WTC11 (cell line): ENCODE measurements at regions not wholly inside any gene's neighbourhood (a gene's known extent, or its start where the extent isn't known, plus 50 kb on each side); places are given as distances from the start of the nearest gene placed in this dataset.

ENCODE experiments used
- ATF3 ChIP-seq: sonication (generic); formaldehyde crosslinking; conservative IDR thresholded peaks from 2 replicates; pipeline ENCODE4 v1.8.1; 2022; ENCODE audit warnings: mild to moderate bottlenecking, missing genetic modification reagents
- CTCF ChIP-seq: fragments of 200-600 bp; IDR thresholded peaks from 2 replicates; pipeline ENCODE4 v1.8.0; 2022; ENCODE audit warnings: antibody characterized with exemption
- ESRRA ChIP-seq: sonication (generic); formaldehyde crosslinking; IDR thresholded peaks from 2 replicates; pipeline ENCODE4 v1.8.1; 2022; ENCODE audit warnings: mild to moderate bottlenecking, missing genetic modification reagents, borderline replicate concordance
- IRF2 ChIP-seq: sonication (generic); formaldehyde crosslinking; IDR thresholded peaks from 2 replicates; pipeline ENCODE4 v1.8.0; 2022; ENCODE audit warnings: low read depth, missing genetic modification reagents, borderline replicate concordance
- JUN ChIP-seq: sonication (generic); formaldehyde crosslinking; IDR thresholded peaks from 2 replicates; pipeline ENCODE4 v1.8.0; 2023; ENCODE audit warnings: mild to moderate bottlenecking, missing genetic modification reagents
- MLX ChIP-seq: sonication (generic); formaldehyde crosslinking; IDR thresholded peaks from 2 replicates; pipeline ENCODE4 v1.8.1; 2023; ENCODE audit warnings: mild to moderate bottlenecking, missing genetic modification reagents, moderate library complexity
- NR2C2 ChIP-seq: sonication (generic); formaldehyde crosslinking; IDR thresholded peaks from 2 replicates; pipeline ENCODE4 v1.8.0; 2022; ENCODE audit warnings: mild to moderate bottlenecking, missing genetic modification reagents
- RELA ChIP-seq: sonication (generic); formaldehyde crosslinking; IDR thresholded peaks from 2 replicates; pipeline ENCODE4 v1.8.1; 2022; ENCODE audit warnings: missing genetic modification reagents, mild to moderate bottlenecking, borderline replicate concordance
- SOX15 ChIP-seq: fragments of 250-450 bp; sonication (Bioruptor Pico); IDR thresholded peaks from 2 replicates; pipeline ENCODE4 v1.9.0; 2021; ENCODE audit warnings: mild to moderate bottlenecking
- STAT6 ChIP-seq: sonication (generic); formaldehyde crosslinking; conservative IDR thresholded peaks from 2 replicates; pipeline ENCODE4 v1.8.1; 2023; ENCODE audit warnings: mild to moderate bottlenecking, low read depth, missing genetic modification reagents, moderate library complexity
- USF2 ChIP-seq: sonication (generic); formaldehyde crosslinking; IDR thresholded peaks from 2 replicates; pipeline ENCODE4 v1.8.1; 2023; ENCODE audit warnings: mild to moderate bottlenecking, missing genetic modification reagents, moderate library complexity
- ZBTB43 ChIP-seq: sonication (generic); formaldehyde crosslinking; IDR thresholded peaks from 2 replicates; pipeline ENCODE4 v1.8.1; 2023; ENCODE audit warnings: mild to moderate bottlenecking, missing genetic modification reagents
- ZNF317 ChIP-seq: sonication (generic); formaldehyde crosslinking; IDR thresholded peaks from 2 replicates; pipeline ENCODE4 v1.8.1; 2023; ENCODE audit warnings: low read depth, mild to moderate bottlenecking, moderate library complexity, missing genetic modification reagents, borderline replicate concordance

- TF ChIP-seq MLX (no peak), SOX15 (CRISPR knock-in tag) (no peak), CTCF (no peak), ATF3 (CRISPR knock-in tag) (no peak), ZNF317 (no peak), ESRRA (CRISPR knock-in tag) (no peak), USF2 (CRISPR knock-in tag) (no peak), IRF2 (CRISPR knock-in tag) (no peak), ZBTB43 (CRISPR knock-in tag) (no peak), NR2C2 (no peak), JUN (no peak), STAT6 (no peak), RELA (CRISPR knock-in tag) (no peak)
These were observed 115.6 kb upstream of the PKP2 start for GRCh38 chr12:33012226-33012625.
